ENCODE measurements at regions not wholly inside any gene's neighbourhood (a gene's known extent, or its start where the extent isn't known, plus 50 kb on each side); places are given as distances from the start of the nearest gene placed in this dataset.

GRCh38 chr4:111274486-111274885 is 651.6 kb upstream of the PITX2 start:
- TF ChIP-seq CTCF (IDR thresholded peaks at IDR 0.05) (no peak), POLR2A (IDR thresholded peaks at IDR 0.05) (no peak)
